Subcutaneous abdominal adipose tissue (tissue), 5 donors: ENCODE measurements at regions not wholly inside any gene's neighbourhood (a gene's known extent, or its start where the extent isn't known, plus 50 kb on each side); places are given as distances from the start of the nearest gene placed in this dataset.

ENCODE experiments used
- H3K27ac ChIP-seq: one replicate; pipeline ENCODE4 v1.7.0; 2013; ENCODE audit warnings: low read depth, mild to moderate bottlenecking, inconsistent platforms, low read length, moderate library complexity
- H3K27me3 ChIP-seq, 5 donors: one replicate each; pipeline ENCODE4 v1.7.0; 2013; ENCODE audit warnings: low read length in 5 of 5, inconsistent platforms in 1 of 5; ENCODE audit not compliant: control insufficient read depth in 5 of 5, insufficient read depth in 4 of 5
- H3K36me3 ChIP-seq, 5 donors: one replicate each; pipeline ENCODE4 v1.7.0; 2013; ENCODE audit warnings: low read length in 5 of 5; ENCODE audit not compliant: control insufficient read depth in 5 of 5, insufficient read depth in 5 of 5
- H3K4me1 ChIP-seq, 5 donors: one replicate each; pipeline ENCODE4 v1.7.0; 2013; ENCODE audit warnings: low read length in 5 of 5, mild to moderate bottlenecking in 3 of 5, moderate library complexity in 1 of 5; ENCODE audit not compliant: control insufficient read depth in 5 of 5, insufficient read depth in 5 of 5
- H3K4me3 ChIP-seq, 5 donors: one replicate each; pipeline ENCODE4 v1.7.0; 2013; ENCODE audit warnings: low read length in 5 of 5, low read depth in 1 of 5
- H3K9ac ChIP-seq, 5 donors: one replicate each; pipeline ENCODE4 v1.7.0; 2013; ENCODE audit warnings: low read length in 5 of 5, mild to moderate bottlenecking in 4 of 5, moderate library complexity in 3 of 5
- H3K9me3 ChIP-seq, 5 donors: one replicate each; pipeline ENCODE4 v1.7.0; 2013; ENCODE audit warnings: low read length in 5 of 5; ENCODE audit not compliant: control insufficient read depth in 5 of 5
- donor health status: healthy.
- donor health status: healthy.
- donor health status: healthy.
- donor health status: healthy.
- donor health status: healthy.

DNA sequence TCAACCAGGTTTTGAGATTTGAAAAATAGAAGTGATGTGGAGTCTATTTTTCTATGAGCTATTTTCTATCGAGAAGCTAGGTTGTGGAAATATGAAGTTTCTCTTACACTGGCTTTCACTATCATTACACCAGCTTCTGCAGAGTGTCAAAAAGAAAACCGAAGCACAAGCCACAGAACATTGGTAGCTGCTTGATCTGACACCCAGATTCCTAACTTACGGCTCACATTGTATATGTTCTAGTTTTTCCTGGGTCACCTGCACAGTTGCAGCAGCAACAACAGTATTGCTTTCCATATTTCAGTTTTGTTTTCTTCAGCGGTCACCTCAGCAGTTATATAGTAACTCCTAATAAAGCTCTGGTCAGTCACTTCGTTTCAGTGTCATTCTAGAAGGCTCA lies 790.1 kb downstream of the PLOD2 start:
- Histone ChIP-seq H3K9ac (no peak overlapping the region), H3K9me3 (no peaks in the 10 kb centered on the region), H3K4me1 (no peaks in the 10 kb centered on the region), H3K4me3 (no peak overlapping the region), H3K27ac (no peak overlapping the region), H3K36me3 (no peaks in the 10 kb centered on the region), H3K27me3 (no peaks in the 10 kb centered on the region)

DNA sequence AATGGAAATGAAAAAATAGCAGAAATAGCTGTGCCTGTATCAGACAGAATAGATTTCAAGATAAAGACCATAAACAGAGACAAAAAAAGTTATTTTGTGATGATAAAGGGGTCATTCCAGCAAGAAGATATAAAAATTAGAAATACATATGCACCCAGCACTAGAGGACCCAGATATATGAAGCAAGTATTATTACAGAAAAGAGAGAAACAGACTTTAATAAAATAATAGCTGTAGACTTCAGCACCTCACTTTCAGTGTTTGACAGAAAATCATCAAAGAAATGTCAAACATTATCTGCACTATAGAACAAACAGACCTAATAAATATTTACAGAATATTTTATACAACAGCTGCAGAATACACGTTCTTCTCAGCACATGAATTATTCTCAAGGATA lies 783.7 kb downstream of the PLOD2 start:
- H3K9me3 ChIP-seq: no peaks in the 10 kb centered on the region
- H3K4me1 ChIP-seq: no peaks in the 10 kb centered on the region
- H3K4me3 ChIP-seq: no peak overlapping the region
- no peaks in the 10 kb centered on the region for H3K27me3 ChIP-seq
- H3K27ac ChIP-seq: no peak overlapping the region
- H3K9ac ChIP-seq: no peak overlapping the region
- no peaks in the 10 kb centered on the region for H3K36me3 ChIP-seq

DNA sequence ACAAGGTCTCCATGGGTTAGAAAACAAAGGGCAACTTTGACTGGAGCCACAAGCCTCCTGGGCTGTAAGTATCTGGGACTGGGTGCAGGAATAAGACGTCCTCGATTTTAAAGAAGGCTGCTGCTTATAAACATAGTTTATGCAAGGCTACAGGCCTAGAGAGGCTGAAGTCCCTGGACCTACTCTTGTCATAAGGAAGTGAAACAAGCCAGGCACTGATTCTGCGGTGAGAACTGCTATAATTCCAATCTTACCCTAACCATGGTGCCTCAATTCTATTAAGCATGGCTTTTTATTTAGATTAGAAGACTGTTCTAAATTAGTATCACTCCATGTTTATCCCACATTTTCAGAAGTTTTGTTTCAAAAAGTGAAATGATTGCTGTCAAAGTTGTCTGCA lies 777.6 kb downstream of the PLOD2 start:
- Histone ChIP-seq H3K9ac (no peak overlapping the region), H3K4me1 (no peaks in the 10 kb centered on the region), H3K36me3 (no peaks in the 10 kb centered on the region), H3K9me3 (no peaks in the 10 kb centered on the region), H3K27ac (no peak overlapping the region), H3K4me3 (no peak overlapping the region), H3K27me3 (no peaks in the 10 kb centered on the region)

DNA sequence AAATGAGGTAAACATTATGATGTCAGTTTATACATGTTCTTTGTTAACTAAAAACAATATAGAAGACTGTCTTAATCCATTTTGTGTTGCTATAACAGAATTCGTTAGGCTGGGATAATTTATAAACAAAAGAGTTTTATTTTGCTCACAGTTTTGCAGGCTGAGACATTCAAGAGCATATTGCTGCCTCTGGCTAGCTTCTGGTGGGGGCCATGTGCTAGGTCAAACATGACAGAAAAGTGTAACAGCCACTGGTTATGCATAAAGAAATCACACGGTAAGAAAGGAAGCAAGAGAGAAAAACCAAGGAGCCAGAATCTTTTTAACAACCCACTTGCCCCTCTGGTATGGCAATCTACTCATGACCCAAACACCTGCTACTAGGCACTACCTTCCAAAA lies 776.7 kb downstream of the PLOD2 start:
- Histone ChIP-seq H3K27me3 (no peaks in the 10 kb centered on the region), H3K9me3 (peaks cover 0 to 2% (median 0%) of the 10 kb centered on the region in 5 donors), H3K4me1 (no peaks in the 10 kb centered on the region), H3K4me3 (no peak overlapping the region), H3K9ac (no peak overlapping the region), H3K36me3 (no peaks in the 10 kb centered on the region), H3K27ac (no peak overlapping the region)

DNA sequence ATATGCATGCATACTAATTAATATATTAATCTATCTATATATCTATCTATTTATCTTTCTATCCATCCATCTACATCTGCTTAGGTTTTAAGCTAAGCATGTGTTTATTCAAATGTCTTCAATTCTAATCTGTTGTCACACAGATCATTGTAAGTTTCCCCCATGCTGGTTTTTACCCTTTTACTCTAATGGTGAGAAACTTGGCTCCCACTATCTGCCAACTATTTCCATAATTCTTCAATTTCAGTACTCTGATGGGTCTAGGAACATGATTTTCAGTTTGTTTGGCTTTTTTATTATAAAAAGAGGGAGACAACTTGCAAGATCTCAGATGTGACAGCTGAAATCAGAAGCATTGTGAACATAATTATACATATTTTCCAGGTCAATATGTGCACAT lies 773.8 kb downstream of the PLOD2 start:
- H3K4me3 ChIP-seq: no peak overlapping the region
- no peaks in the 10 kb centered on the region for H3K36me3 ChIP-seq
- H3K27me3 ChIP-seq: no peaks in the 10 kb centered on the region
- H3K4me1 ChIP-seq: no peaks in the 10 kb centered on the region
- peaks cover 0 to 4% (median 2%) of the 10 kb centered on the region in 5 donors for H3K9me3 ChIP-seq
- H3K9ac ChIP-seq: no peak overlapping the region
- no peak overlapping the region for H3K27ac ChIP-seq

- Histone ChIP-seq H3K4me3 (no peak overlapping the region), H3K4me1 (no peaks in the 10 kb centered on the region), H3K27ac (no peak overlapping the region), H3K36me3 (no peaks in the 10 kb centered on the region), H3K27me3 (no peaks in the 10 kb centered on the region), H3K9ac (no peak overlapping the region), H3K9me3 (peaks cover 0 to 2% (median 0%) of the 10 kb centered on the region in 5 donors)
These were observed 765.6 kb downstream of the PLOD2 start for GRCh38 chr3:145395421-145395820.

- H3K4me3 ChIP-seq: no peak overlapping the region
- no peaks in the 10 kb centered on the region for H3K9me3 ChIP-seq
- H3K9ac ChIP-seq: no peak overlapping the region
- no peaks in the 10 kb centered on the region for H3K36me3 ChIP-seq
- no peaks in the 10 kb centered on the region for H3K4me1 ChIP-seq
- no peak overlapping the region for H3K27ac ChIP-seq
- H3K27me3 ChIP-seq: no peaks in the 10 kb centered on the region
These were observed 749.4 kb downstream of the PLOD2 start for GRCh38 chr3:145411605-145412004.

GRCh38 chr3:145417678-145418077 lies 743.3 kb downstream of the PLOD2 start:
- H3K9me3 ChIP-seq: peaks cover 0 to 3% (median 0%) of the 10 kb centered on the region in 5 donors
- no peak overlapping the region for H3K9ac ChIP-seq
- no peaks in the 10 kb centered on the region for H3K4me1 ChIP-seq

GRCh38 chr3:145422556-145422955 lies 738.4 kb downstream of the PLOD2 start:
- H3K4me3 ChIP-seq: no peak overlapping the region
- no peaks in the 10 kb centered on the region for H3K4me1 ChIP-seq
- no peaks in the 10 kb centered on the region for H3K27me3 ChIP-seq
- H3K27ac ChIP-seq: no peak overlapping the region
- peaks cover 0 to 3% (median 0%) of the 10 kb centered on the region in 5 donors for H3K9me3 ChIP-seq
- no peaks in the 10 kb centered on the region for H3K36me3 ChIP-seq
- no peak overlapping the region for H3K9ac ChIP-seq

More at GRCh38 chr3:145417678-145418077, 743.3 kb downstream of the PLOD2 start:
- no peak overlapping the region for H3K27ac ChIP-seq
- no peaks in the 10 kb centered on the region for H3K27me3 ChIP-seq
- no peaks in the 10 kb centered on the region for H3K36me3 ChIP-seq
- H3K4me3 ChIP-seq: no peak overlapping the region

DNA sequence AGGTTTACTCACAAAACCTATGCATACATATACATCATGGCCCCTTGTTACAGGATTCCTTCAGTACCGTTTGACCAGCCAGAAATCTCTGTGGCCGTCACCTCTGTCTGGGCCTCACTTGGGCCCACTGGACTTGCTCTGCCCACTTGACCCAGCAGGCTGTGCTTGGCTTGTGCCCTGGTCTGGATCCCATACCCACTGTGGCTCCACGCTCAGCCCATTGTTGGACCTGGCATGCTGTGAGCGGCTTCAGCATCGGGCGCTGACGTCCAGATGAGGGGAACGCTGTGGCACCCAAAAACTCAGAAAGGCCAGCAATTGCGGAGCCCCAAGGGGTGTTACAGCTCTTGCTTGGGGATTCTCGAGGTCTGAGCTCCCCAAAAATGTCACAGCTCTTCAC lies 733.6 kb downstream of the PLOD2 start:
- no peak overlapping the region for H3K27ac ChIP-seq
- H3K36me3 ChIP-seq: no peaks in the 10 kb centered on the region
- no peak overlapping the region for H3K4me3 ChIP-seq
- no peaks in the 10 kb centered on the region for H3K9me3 ChIP-seq
- H3K9ac ChIP-seq: no peak overlapping the region
- no peaks in the 10 kb centered on the region for H3K4me1 ChIP-seq
- no peaks in the 10 kb centered on the region for H3K27me3 ChIP-seq

GRCh38 chr3:145429546-145429945 lies 731.4 kb downstream of the PLOD2 start:
- Histone ChIP-seq H3K27me3 (no peaks in the 10 kb centered on the region), H3K4me1 (no peaks in the 10 kb centered on the region), H3K9me3 (no peaks in the 10 kb centered on the region), H3K4me3 (no peak overlapping the region), H3K9ac (no peak overlapping the region), H3K27ac (no peak overlapping the region), H3K36me3 (no peaks in the 10 kb centered on the region)
